Posterior vena cava (tissue), 2 donors: ENCODE measurements at regions not wholly inside any gene's neighbourhood (a gene's known extent, or its start where the extent isn't known, plus 50 kb on each side); places are given as distances from the start of the nearest gene placed in this dataset.

Experiments
- DNase-seq: peaks from one replicate; pipeline ENCODE4 v3.0.0-alpha.2; 2020; ENCODE audit warnings: low spot score
- intact Hi-C, 2 donors: fragments of 100-400 bp; cut with DNase I; formaldehyde crosslinking; loops; one replicate each; pipeline versions ENCODE4 v1.14.1 to v1.14.2; 2022 to 2023
- donor health status: DM: yes; HTN: yes; CAD: no.
- donor health status: DM: yes; HTN: yes; CAD: no.

DNA sequence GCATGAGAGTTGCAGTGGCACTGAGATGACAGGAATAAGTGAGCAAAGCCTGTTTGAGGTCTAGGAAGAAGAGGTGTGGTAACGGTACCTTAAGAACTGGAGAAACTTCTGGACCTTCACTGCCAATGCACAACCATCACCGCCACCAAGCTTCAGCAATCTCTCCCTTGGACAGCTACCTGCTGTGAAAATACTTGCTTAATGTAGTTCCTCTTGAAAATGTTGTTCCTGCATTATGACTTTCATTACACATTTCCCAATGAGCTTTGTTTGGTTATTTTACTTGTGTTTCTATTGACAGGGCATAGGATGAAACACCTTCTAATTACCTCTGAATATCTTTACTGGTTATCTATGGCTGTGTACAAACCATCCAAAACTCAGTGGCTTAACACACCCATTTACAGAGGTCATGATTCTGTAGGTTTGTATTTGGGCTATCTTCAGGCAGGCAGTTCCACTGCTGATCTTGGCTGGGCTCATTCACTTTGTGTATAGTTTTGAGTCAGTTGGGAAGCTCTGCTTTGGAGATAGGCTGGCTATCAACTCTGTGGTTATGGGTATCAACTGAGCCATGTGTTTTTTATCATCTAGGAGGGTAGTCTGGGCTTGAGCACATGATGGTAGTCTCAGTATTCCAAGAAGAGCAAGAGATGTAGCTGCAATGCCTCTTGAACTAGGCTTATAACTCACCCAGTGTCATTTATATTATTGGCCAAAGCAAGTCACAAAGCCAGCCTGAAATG is 149.4 kb downstream of the ELAVL4 start:
- intact Hi-C loops: no loop called here
- no peak for DNase-seq

DNA sequence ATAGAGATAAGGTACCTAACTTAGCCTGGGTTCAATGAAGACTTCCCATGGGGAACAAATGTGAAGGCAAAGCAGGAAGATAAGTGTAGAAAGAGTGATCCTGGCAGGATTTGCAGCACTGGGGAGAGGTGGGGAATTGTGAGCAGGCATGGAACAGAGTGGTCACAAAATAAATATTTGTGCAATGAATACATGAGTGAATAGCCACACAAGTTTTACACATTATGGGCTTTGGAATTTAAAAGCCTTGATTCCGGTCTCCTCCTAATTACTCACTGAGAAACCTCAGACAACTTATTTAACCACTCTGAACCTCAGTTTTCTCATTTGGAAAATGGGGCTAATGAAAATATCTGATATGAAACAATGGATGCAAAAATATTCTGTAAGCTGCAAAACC is 148.3 kb downstream of the ELAVL4 start:
- no peak for DNase-seq
- intact Hi-C loops: no loop called here
